ENCODE measurements at regions not wholly inside any gene's neighbourhood (a gene's known extent, or its start where the extent isn't known, plus 50 kb on each side); places are given as distances from the start of the nearest gene placed in this dataset.

DNA sequence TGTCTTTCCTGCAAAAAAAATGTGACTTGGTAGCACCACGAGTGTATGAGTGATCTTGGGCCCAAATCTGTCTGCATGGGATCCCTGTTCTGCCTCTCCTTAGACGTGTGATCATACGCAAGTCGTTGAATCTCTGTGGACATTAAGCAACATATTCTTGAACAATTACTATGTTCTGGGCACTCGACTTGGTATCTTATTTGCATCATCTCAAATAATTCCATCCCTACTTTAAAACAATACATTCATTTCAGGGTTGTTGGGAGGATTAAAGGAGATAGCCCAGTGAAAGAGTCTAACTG, 145.4 kb upstream of the CPEB2 start:
- TF ChIP-seq GATA3 (IDR thresholded peaks at IDR 0.05; ENCODE audit: low read depth, low read length), result no peak
- TF ChIP-seq GATA2 (IDR thresholded peaks at IDR 0.05; ENCODE audit: low read depth, low read length), result no peak

Data from SH-SY5Y (cell line).